IPS DF 6.9 (cell line): ENCODE measurements at regions not wholly inside any gene's neighbourhood (a gene's known extent, or its start where the extent isn't known, plus 50 kb on each side); places are given as distances from the start of the nearest gene placed in this dataset.
"Not testable (repeated sequence)": the region's sequence is repeated elsewhere in the genome, so short reads cannot be mapped to it uniquely, and the experiment has no call there.

Experiments used
- DNase-seq: peaks from one replicate; pipeline ENCODE4 v3.0.0-alpha.2; 2013; ENCODE audit warnings: low read depth, low spot score
- H3K27ac ChIP-seq: one replicate; pipeline ENCODE4 v1.5.1; 2013; ENCODE audit warnings: low read length, control low read depth
- H3K27me3 ChIP-seq: 2 replicates; pipeline ENCODE4 v1.6.1; 2013; ENCODE audit warnings: mild to moderate bottlenecking, low read length; ENCODE audit not compliant: control insufficient read depth, insufficient read depth
- H3K36me3 ChIP-seq: 2 replicates; pipeline ENCODE4 v1.6.1; 2013; ENCODE audit warnings: low read length; ENCODE audit not compliant: control insufficient read depth, insufficient read depth
- H3K4me1 ChIP-seq: 2 replicates; pipeline ENCODE4 v1.6.1; 2013; ENCODE audit warnings: low read length; ENCODE audit not compliant: control insufficient read depth, insufficient read depth
- H3K4me3 ChIP-seq: 2 replicates; pipeline ENCODE4 v1.5.1; 2013; ENCODE audit warnings: mild to moderate bottlenecking, low read length
- H3K9me3 ChIP-seq: 2 replicates; pipeline ENCODE4 v1.6.1; 2013; ENCODE audit warnings: low read length, inconsistent platforms; ENCODE audit not compliant: control insufficient read depth, insufficient read depth
- WGBS: extraction: QIAGEN DNeasy Blood & Tissue Kit; methylation state at CpG from one replicate; pipeline ENCODE4 v1.1.7; 2013; ENCODE audit warnings: mixed read lengths, missing lambda C conversion rate; ENCODE audit not compliant: insufficient read length, insufficient coverage; 5-methylcytosine and 5-hydroxymethylcytosine counted together

GRCh38 chr12:131645557-131645956 lies 65.3 kb upstream of the SFSWAP start:
- not testable (repeated sequence) for H3K27me3 ChIP-seq, H3K36me3 ChIP-seq, H3K9me3 ChIP-seq, DNase-seq, H3K27ac ChIP-seq, H3K4me1 ChIP-seq, H3K4me3 ChIP-seq
- no CpG with 5 or more reads among the region's 13 CpGs for WGBS

DNA sequence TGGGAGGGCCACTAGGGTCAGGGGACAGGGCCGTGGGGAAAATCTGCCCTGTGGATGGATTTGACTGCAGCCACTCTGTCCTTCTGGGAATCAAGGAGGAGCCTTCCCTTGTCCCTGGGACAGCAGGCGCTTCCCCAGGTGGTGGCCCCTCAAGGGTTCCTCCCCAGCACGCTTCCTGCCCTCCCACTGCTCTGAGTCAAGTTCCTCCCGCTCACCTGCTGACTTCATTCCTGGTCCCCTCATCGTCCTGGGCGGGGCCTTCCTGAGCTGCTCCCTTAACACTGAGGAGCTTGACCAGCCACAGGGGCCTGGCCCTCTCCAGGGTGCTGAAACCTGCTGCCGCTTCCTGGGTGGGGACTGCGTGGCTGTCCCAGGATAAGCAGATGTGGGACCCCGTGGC lies 64.4 kb upstream of the SFSWAP start:
- not testable (repeated sequence) for H3K27me3 ChIP-seq, H3K4me1 ChIP-seq, H3K27ac ChIP-seq, H3K36me3 ChIP-seq, H3K4me3 ChIP-seq, DNase-seq, H3K9me3 ChIP-seq
- WGBS: no CpG with 5 or more reads among the region's 9 CpGs

DNA sequence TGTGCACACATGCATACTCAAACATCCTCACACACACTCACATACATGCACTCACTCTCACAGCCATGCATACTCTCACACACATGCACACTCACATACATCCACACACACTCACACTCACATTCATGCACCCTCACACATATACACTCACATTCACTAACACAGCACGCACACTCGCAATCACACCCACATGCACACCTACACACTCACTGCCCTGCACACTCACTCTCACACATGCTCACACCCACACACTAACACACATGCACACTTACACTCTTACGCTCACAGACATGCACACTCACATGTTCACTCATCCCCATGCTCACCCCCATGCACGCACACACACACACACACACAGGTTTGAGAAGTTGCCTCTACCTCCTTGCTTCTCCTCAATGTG lies 63.2 kb upstream of the SFSWAP start:
- H3K27me3 ChIP-seq: no peaks in the 10 kb centered on the region
- WGBS: 100% methylated on average over 2 of the region's 4 CpGs
- no peak overlapping the region for H3K27ac ChIP-seq
- H3K4me1 ChIP-seq: peaks cover 5% of the 10 kb centered on the region
- no peak overlapping the region for H3K4me3 ChIP-seq
- DNase-seq: no peak
- no peaks in the 10 kb centered on the region for H3K9me3 ChIP-seq
- no peaks in the 10 kb centered on the region for H3K36me3 ChIP-seq

- H3K27ac ChIP-seq: not testable (repeated sequence)
Measured at GRCh38 chr12:131655469-131656174, 55.3 kb upstream of the SFSWAP start.

GRCh38 chr12:131656796-131657195 lies 54.1 kb upstream of the SFSWAP start:
- H3K27me3 ChIP-seq, DNase-seq, H3K9me3 ChIP-seq, H3K4me1 ChIP-seq, H3K36me3 ChIP-seq, H3K4me3 ChIP-seq, H3K27ac ChIP-seq: not testable (repeated sequence)
- WGBS: 100% methylated on average over 1 of the region's 5 CpGs

More at GRCh38 chr12:131655469-131656174, 55.3 kb upstream of the SFSWAP start:
- H3K9me3 ChIP-seq, DNase-seq, H3K36me3 ChIP-seq, H3K27me3 ChIP-seq, H3K4me3 ChIP-seq, H3K4me1 ChIP-seq: not testable (repeated sequence)
- no CpG with 5 or more reads among the region's 13 CpGs for WGBS

DNA sequence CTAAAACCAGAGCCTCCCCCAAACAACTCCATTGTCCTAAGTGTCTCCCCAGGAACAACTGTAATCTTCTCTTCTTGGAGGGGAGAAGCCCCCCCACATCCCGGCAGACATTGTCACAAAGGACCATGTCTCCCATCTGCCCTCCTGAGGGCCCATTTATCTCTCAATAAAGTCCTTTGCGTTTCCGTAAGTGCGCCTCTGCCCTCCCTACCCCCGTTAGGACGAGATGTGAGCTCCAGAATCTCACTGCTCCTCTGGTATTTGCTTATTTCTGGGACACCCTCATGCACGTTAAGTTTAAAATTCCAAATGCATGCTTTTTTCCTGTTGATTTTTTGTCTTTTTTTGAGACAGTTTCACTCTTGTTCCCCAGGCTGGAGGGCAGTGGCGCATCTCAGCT lies 52.3 kb upstream of the SFSWAP start:
- not testable (repeated sequence) for H3K4me1 ChIP-seq, H3K36me3 ChIP-seq, H3K27ac ChIP-seq, H3K27me3 ChIP-seq, H3K4me3 ChIP-seq, H3K9me3 ChIP-seq, DNase-seq
- WGBS: no CpG with 5 or more reads among the region's 8 CpGs

- WGBS: no CpG with 5 or more reads among the region's 8 CpGs
- H3K27ac ChIP-seq, DNase-seq, H3K4me1 ChIP-seq, H3K9me3 ChIP-seq, H3K36me3 ChIP-seq, H3K27me3 ChIP-seq, H3K4me3 ChIP-seq: not testable (repeated sequence)
Measured at GRCh38 chr12:131659484-131659883, 51.4 kb upstream of the SFSWAP start.

DNA sequence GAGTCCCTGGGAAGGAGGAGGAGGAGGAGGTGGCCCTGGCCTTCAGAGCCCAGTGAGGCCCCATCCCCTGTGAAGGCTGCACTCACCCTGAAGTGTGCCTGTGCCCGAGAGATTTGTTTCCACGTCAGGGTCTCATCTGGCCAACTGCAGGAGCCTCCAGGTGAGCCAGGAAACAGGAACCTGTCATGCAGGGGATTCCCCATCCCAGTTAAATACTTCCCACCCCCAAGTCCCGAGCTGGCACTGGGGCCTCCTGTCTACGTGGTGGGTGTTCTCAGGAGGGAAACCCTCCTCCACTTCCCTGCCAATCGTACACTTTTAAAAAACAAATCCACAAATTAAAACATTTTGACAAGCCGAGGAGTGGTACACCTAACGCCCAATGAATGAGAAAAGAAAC lies 50.9 kb upstream of the SFSWAP start:
- not testable (repeated sequence) for DNase-seq, H3K36me3 ChIP-seq, H3K4me1 ChIP-seq, H3K27me3 ChIP-seq, H3K4me3 ChIP-seq, H3K27ac ChIP-seq, H3K9me3 ChIP-seq
- WGBS: no CpG with 5 or more reads among the region's 7 CpGs

GRCh38 chr12:131660401-131660800 lies 50.5 kb upstream of the SFSWAP start:
- no CpG with 5 or more reads among the region's 12 CpGs for WGBS
- not testable (repeated sequence) for DNase-seq, H3K4me1 ChIP-seq

More at GRCh38 chr12:131660401-131660800, 50.5 kb upstream of the SFSWAP start:
- H3K27me3 ChIP-seq, H3K36me3 ChIP-seq, H3K4me3 ChIP-seq, H3K27ac ChIP-seq, H3K9me3 ChIP-seq: not testable (repeated sequence)
